SK-N-SH (cell line): ENCODE measurements at regions not wholly inside any gene's neighbourhood (a gene's known extent, or its start where the extent isn't known, plus 50 kb on each side); places are given as distances from the start of the nearest gene placed in this dataset.

ENCODE experiments used
- CTCF ChIA-PET: fragments of 300-600, 350-600 bp; formaldehyde crosslinking; extraction: SDS; loops from one replicate; lab custom pipeline; 2021; lab: Yijun Ruan, JAX
- POLR2A ChIA-PET: fragments of 350-600 bp; sonication (Branson Sonifier 250); formaldehyde crosslinking; extraction: SDS; loops from one replicate; lab custom pipeline; 2020; ENCODE audit warnings: antibody characterized with exemption, inconsistent platforms; lab: Yijun Ruan, JAX
- DNase-seq: peaks from one replicate; pipeline ENCODE4 v3.0.0; 2012
- H2AFZ ChIP-seq: fragments of 200-600 bp; sonication (generic); 2 replicates; pipeline ENCODE4 v1.8.1; 2016; ENCODE audit warnings: antibody characterized with exemption, mild to moderate bottlenecking, low read depth
- H3F3A ChIP-seq: fragments of 200-600 bp; sonication (generic); replicated peaks from 2 replicates; pipeline ENCODE3; 2016; ENCODE audit warnings: antibody characterized with exemption, mild to moderate bottlenecking; ENCODE audit not compliant: insufficient read depth
- H3K27ac ChIP-seq, 2 experiments: fragments of 200-500 bp in 1 of 2; fragments of 200-600 bp in 1 of 2; sonication (Bioruptor generic) in 1 of 2; sonication (generic), shearing (Covaris generic) in 1 of 2; 2 replicates each; pipeline versions ENCODE4 v1.5.1 to v1.6.1; 2014 to 2016; ENCODE audit warnings: low read depth in 2 of 2, inconsistent platforms in 1 of 2, low read length in 1 of 2, mild to moderate bottlenecking in 1 of 2, mixed read lengths in 1 of 2
- H3K27me3 ChIP-seq: fragments of 200-600 bp; sonication (generic), shearing (Covaris generic); 2 replicates; pipeline ENCODE4 v1.6.1; 2016; ENCODE audit warnings: mixed run types; ENCODE audit not compliant: insufficient read depth
- H3K36me3 ChIP-seq, 2 experiments: fragments of 200-500 bp in 1 of 2; fragments of 200-600 bp in 1 of 2; sonication (Bioruptor generic) in 1 of 2; sonication (generic) in 1 of 2; replicated peaks in 1 of 2; 2 replicates each; pipeline versions ENCODE3 to v1.5.1; 2014 to 2016; ENCODE audit warnings: low read length in 1 of 2, mild to moderate bottlenecking in 1 of 2; ENCODE audit not compliant: insufficient read depth in 2 of 2, control insufficient read depth in 1 of 2
- H3K4me1 ChIP-seq, 2 experiments: fragments of 200-500 bp in 1 of 2; fragments of 200-600 bp in 1 of 2; sonication (Bioruptor generic) in 1 of 2; sonication (generic), shearing (Covaris generic) in 1 of 2; 2 replicates each; pipeline versions ENCODE4 v1.5.1 to v1.6.1; 2014 to 2016; ENCODE audit warnings: low read depth in 1 of 2, low read length in 1 of 2, mixed run types in 1 of 2; ENCODE audit not compliant: insufficient read depth in 2 of 2, control insufficient read depth in 1 of 2
- H3K4me2 ChIP-seq: fragments of 200-600 bp; sonication (generic), shearing (Covaris generic); 2 replicates; pipeline ENCODE4 v1.6.1; 2017; ENCODE audit warnings: mixed run types
- H3K4me3 ChIP-seq, 2 experiments: fragments of 200-500 bp in 1 of 2; fragments of 200-600 bp in 1 of 2; sonication (Bioruptor generic) in 1 of 2; sonication (generic), shearing (Covaris generic) in 1 of 2; 2 replicates each; pipeline versions ENCODE4 v1.5.1 to v1.8.1; 2014 to 2016; ENCODE audit warnings: low read depth in 2 of 2, inconsistent platforms in 1 of 2, low read length in 1 of 2, mild to moderate bottlenecking in 1 of 2, mixed read lengths in 1 of 2, moderate library complexity in 1 of 2
- H3K79me2 ChIP-seq: fragments of 200-600 bp; sonication (generic); 2 replicates; pipeline ENCODE4 v1.8.1; 2017; ENCODE audit warnings: mild to moderate bottlenecking; ENCODE audit not compliant: insufficient read depth
- H3K9ac ChIP-seq: fragments of 200-600 bp; sonication (generic); 2 replicates; pipeline ENCODE4 v1.6.1; 2017; ENCODE audit warnings: mixed run types
- H3K9me2 ChIP-seq: fragments of 200-600 bp; sonication (generic); 2 replicates; pipeline ENCODE4 v1.6.1; 2017; ENCODE audit warnings: mixed run types
- H3K9me3 ChIP-seq: fragments of 200-600 bp; sonication (generic); 2 replicates; pipeline ENCODE4 v1.6.1; 2017; ENCODE audit warnings: mixed run types, mild to moderate bottlenecking, moderate library complexity
- H4K20me1 ChIP-seq: fragments of 200-600 bp; sonication (generic); 2 replicates; pipeline ENCODE4 v1.6.1; 2017; ENCODE audit warnings: mild to moderate bottlenecking, mixed run types; ENCODE audit not compliant: insufficient read depth
- CHD2 ChIP-seq: fragments of 150-350 bp; IDR thresholded peaks from 2 replicates; pipeline ENCODE4 v1.6.1; 2018; ENCODE audit warnings: low read length; ENCODE audit not compliant: partially characterized antibody
- ELF1 ChIP-seq: IDR thresholded peaks from 2 replicates; pipeline ENCODE4 v1.4.0; 2012
- EZH2phosphoT487 ChIP-seq: fragments of 200-600 bp; sonication (generic); IDR thresholded peaks from 2 replicates; pipeline ENCODE4 v1.6.1; 2017; ENCODE audit warnings: low read depth, mixed run types, mild to moderate bottlenecking, antibody characterized with exemption, moderate library complexity, borderline replicate concordance
- FOSL2 ChIP-seq: IDR thresholded peaks from 2 replicates; pipeline ENCODE4 v1.4.0; 2012; ENCODE audit warnings: low read depth, mild to moderate bottlenecking, moderate library complexity, borderline replicate concordance
- FOXJ3 ChIP-seq: sonication (generic); formaldehyde crosslinking; IDR thresholded peaks from 2 replicates; pipeline ENCODE4 v1.5.1; 2020; ENCODE audit warnings: mild to moderate bottlenecking, missing genetic modification reagents
- FOXM1 ChIP-seq: IDR thresholded peaks from 2 replicates; pipeline ENCODE4 v1.4.0; 2012; ENCODE audit warnings: low read depth, mild to moderate bottlenecking
- GABPA ChIP-seq: IDR thresholded peaks from 2 replicates; pipeline ENCODE4 v1.4.0; 2012; ENCODE audit warnings: low read depth, mild to moderate bottlenecking
- GATA2 ChIP-seq: sonication (generic); formaldehyde crosslinking; IDR thresholded peaks from 2 replicates; pipeline ENCODE4 v1.5.0; 2020; ENCODE audit warnings: mild to moderate bottlenecking, missing genetic modification reagents
- JUND ChIP-seq: IDR thresholded peaks from 2 replicates; pipeline ENCODE4 v1.4.0; 2012
- NFIC ChIP-seq: IDR thresholded peaks from 2 replicates; pipeline ENCODE4 v1.4.0; 2012; ENCODE audit warnings: borderline replicate concordance
- NRF1 ChIP-seq: IDR thresholded peaks from 2 replicates; pipeline ENCODE4 v1.6.1; 2012; ENCODE audit warnings: low read depth, mild to moderate bottlenecking, low read length
- POLR2AphosphoS5 ChIP-seq: IDR thresholded peaks from 2 replicates; pipeline ENCODE4 v1.6.1; 2012; ENCODE audit warnings: low read depth, low read length
- RAD21 ChIP-seq: IDR thresholded peaks from 2 replicates; pipeline ENCODE4 v1.6.1; 2012; ENCODE audit warnings: mild to moderate bottlenecking, low read length
- RCOR1 ChIP-seq: fragments of 150-350 bp; IDR thresholded peaks from 2 replicates; pipeline ENCODE4 v1.6.1; 2017; ENCODE audit warnings: antibody characterized with exemption, low read length
- RFX5 ChIP-seq: IDR thresholded peaks from 2 replicates; pipeline ENCODE4 v1.6.1; 2012; ENCODE audit warnings: mild to moderate bottlenecking, improper control_type of control experiment, low read length
- SIN3A ChIP-seq: IDR thresholded peaks from 2 replicates; pipeline ENCODE4 v1.6.1; 2012; ENCODE audit warnings: low read depth, mild to moderate bottlenecking, low read length, moderate library complexity, borderline replicate concordance
- TAF1 ChIP-seq: IDR thresholded peaks from 2 replicates; pipeline ENCODE4 v1.6.1; 2012; ENCODE audit warnings: low read depth, mild to moderate bottlenecking, low read length, moderate library complexity, borderline replicate concordance
- TCF12 ChIP-seq: IDR thresholded peaks from 2 replicates; pipeline ENCODE4 v1.4.0; 2012
- TEAD4 ChIP-seq: IDR thresholded peaks from 2 replicates; pipeline ENCODE4 v1.4.0; 2012; ENCODE audit warnings: mild to moderate bottlenecking, borderline replicate concordance; ENCODE audit not compliant: insufficient read depth
- WGBS: methylation state at CpG from one replicate; pipeline ENCODE4 v1.1.6; 2017; ENCODE audit warnings: low lambda C conversion rate; 5-methylcytosine and 5-hydroxymethylcytosine counted together
- TF ChIP-seq, protein P1 (sequence below): fragments of 150-350 bp; IDR thresholded peaks from 2 replicates; pipeline ENCODE4 v1.6.1; 2016; ENCODE audit warnings: mild to moderate bottlenecking, low read depth, low read length
- TF ChIP-seq, protein P2 (sequence below): fragments of 200-600 bp; sonication (generic); IDR thresholded peaks from 2 replicates; pipeline ENCODE4 v1.6.1; 2017; ENCODE audit warnings: antibody characterized with exemption, mild to moderate bottlenecking, moderate library complexity

DNA sequence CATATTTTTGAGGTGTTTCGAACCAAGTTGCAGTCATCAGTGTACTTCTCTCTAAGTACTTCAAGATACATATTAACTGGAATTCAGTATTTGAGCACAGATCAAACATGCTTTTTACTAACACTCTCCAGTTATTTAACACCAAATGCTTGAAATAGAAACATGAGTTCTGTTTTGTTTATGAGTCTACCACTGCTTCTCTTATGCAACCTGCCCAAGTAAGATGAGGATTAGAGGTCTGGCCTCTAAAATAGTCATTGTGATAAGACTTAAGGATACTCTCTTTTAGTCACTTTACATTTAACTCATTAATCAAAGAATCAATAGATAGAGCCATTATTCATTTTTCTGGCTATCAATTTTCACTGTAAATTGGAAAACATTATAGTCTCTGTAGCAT, 156.2 kb upstream of the THRB start:
- Histone ChIP-seq H3K9ac (no peak overlapping the region), H3K79me2 (no peaks in the 10 kb centered on the region), H3K27me3 (no peaks in the 10 kb centered on the region), H3K27ac (no peak overlapping the region), H2AFZ (no peak overlapping the region), H3K4me3 (no peak overlapping the region), H3K36me3 (no peaks in the 10 kb centered on the region), H3K4me2 (no peak overlapping the region), H3K9me3 (no peaks in the 10 kb centered on the region), H3F3A (no peaks in the 10 kb centered on the region), H3K9me2 (peaks cover 3% of the 10 kb centered on the region; the same call in 1 of the 2 replicates), H4K20me1 (no peaks in the 10 kb centered on the region), H3K4me1 (no peaks in the 10 kb centered on the region)
- ChIA-PET CTCF (no interaction called here), POLR2A (no interaction called here)
- no peak for TF ChIP-seq FOXJ3 (CRISPR knock-in tag)
- no peak for TF ChIP-seq POLR2AphosphoS5
- TF ChIP-seq, protein P1, sequence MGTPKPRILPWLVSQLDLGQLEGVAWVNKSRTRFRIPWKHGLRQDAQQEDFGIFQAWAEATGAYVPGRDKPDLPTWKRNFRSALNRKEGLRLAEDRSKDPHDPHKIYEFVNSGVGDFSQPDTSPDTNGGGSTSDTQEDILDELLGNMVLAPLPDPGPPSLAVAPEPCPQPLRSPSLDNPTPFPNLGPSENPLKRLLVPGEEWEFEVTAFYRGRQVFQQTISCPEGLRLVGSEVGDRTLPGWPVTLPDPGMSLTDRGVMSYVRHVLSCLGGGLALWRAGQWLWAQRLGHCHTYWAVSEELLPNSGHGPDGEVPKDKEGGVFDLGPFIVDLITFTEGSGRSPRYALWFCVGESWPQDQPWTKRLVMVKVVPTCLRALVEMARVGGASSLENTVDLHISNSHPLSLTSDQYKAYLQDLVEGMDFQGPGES, result no peak
- TF ChIP-seq JUND, result no peak
- no peak for TF ChIP-seq ELF1
- no peak for TF ChIP-seq EZH2phosphoT487
- WGBS, result 18% methylated on average over 1 of the region's 1 CpG
- no peak for DNase-seq

DNA sequence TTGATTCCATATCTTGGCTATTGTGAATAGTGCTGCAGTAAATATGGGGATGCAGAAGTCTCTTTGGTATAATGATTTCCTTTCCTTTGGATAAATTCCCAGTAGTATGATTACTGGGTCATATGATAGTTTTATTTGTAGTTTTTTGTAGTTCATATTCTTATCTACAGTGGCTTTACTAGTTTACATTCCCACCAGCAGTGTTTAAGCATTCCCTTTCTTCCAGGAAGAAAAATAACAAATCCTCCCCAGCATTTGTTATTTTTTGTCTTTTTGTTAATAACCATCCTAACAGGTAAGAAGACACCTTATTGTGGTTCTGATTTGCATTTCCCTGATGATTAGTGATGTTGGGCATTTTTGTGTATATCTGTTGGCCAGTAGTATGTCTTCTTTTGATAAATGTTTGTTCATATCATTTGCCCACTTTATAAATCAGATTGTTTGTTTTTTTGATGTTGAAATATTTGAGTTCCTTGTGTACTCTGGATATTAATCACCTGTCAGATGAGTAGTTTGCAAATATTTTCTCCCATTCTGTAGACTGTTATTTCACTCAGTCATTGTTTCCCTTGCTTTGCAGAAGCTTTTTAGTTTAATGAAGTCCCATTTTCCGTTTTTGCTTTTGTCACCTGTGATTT, 163.3 kb upstream of the THRB start:
- no peaks in the 10 kb centered on the region for H3K9me3 ChIP-seq
- H3K27ac ChIP-seq, result no peak overlapping the region
- no peaks in the 10 kb centered on the region for H3F3A ChIP-seq
- no peaks in the 10 kb centered on the region for H4K20me1 ChIP-seq
- H3K4me1 ChIP-seq, result no peaks in the 10 kb centered on the region
- ChIA-PET CTCF (no interaction called here), POLR2A (no interaction called here)
- no peak overlapping the region for H3K4me2 ChIP-seq
- H3K27me3 ChIP-seq, result no peaks in the 10 kb centered on the region
- peaks cover 3% of the 10 kb centered on the region; the same call in 1 of the 2 replicates for H3K9me2 ChIP-seq
- H3K9ac ChIP-seq, result no peak overlapping the region
- no peaks in the 10 kb centered on the region for H3K79me2 ChIP-seq
- WGBS, result 17% methylated on average over 1 of the region's 1 CpG
- no peak overlapping the region for H2AFZ ChIP-seq
- TF ChIP-seq GABPA (no peak), NFIC (no peak), RCOR1 (no peak), TEAD4 (no peak), POLR2AphosphoS5 (no peak), RAD21 (no peak), JUND (no peak), SIN3A (no peak), RFX5 (no peak), NRF1 (no peak), TAF1 (no peak), GATA2 (CRISPR knock-in tag) (no peak), FOXM1 (no peak), CHD2 (no peak), TCF12 (no peak), FOSL2 (no peak)
- TF ChIP-seq, protein P2, sequence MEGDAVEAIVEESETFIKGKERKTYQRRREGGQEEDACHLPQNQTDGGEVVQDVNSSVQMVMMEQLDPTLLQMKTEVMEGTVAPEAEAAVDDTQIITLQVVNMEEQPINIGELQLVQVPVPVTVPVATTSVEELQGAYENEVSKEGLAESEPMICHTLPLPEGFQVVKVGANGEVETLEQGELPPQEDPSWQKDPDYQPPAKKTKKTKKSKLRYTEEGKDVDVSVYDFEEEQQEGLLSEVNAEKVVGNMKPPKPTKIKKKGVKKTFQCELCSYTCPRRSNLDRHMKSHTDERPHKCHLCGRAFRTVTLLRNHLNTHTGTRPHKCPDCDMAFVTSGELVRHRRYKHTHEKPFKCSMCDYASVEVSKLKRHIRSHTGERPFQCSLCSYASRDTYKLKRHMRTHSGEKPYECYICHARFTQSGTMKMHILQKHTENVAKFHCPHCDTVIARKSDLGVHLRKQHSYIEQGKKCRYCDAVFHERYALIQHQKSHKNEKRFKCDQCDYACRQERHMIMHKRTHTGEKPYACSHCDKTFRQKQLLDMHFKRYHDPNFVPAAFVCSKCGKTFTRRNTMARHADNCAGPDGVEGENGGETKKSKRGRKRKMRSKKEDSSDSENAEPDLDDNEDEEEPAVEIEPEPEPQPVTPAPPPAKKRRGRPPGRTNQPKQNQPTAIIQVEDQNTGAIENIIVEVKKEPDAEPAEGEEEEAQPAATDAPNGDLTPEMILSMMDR, result no peak
- TF ChIP-seq, protein P1, result no peak
- H3K4me3 ChIP-seq, result no peak overlapping the region
- no peaks in the 10 kb centered on the region for H3K36me3 ChIP-seq
- no peak for DNase-seq
